Osteoblast (primary cell): ENCODE measurements at regions not wholly inside any gene's neighbourhood (a gene's known extent, or its start where the extent isn't known, plus 50 kb on each side); places are given as distances from the start of the nearest gene placed in this dataset.
"Not testable (repeated sequence)": the region's sequence is repeated elsewhere in the genome, so short reads cannot be mapped to it uniquely, and the experiment has no call there.

Experiments
- DNase-seq: peaks from one replicate; pipeline ENCODE4 v3.0.0; 2011; ENCODE audit warnings: low spot score, mixed read lengths; ENCODE audit not compliant: insufficient read length; ENCODE audit errors: missing footprints
- H2AFZ ChIP-seq: 2 replicates; pipeline ENCODE4 v1.6.0; 2011; ENCODE audit warnings: mild to moderate bottlenecking, low read length
- H3K27ac ChIP-seq: 2 replicates; pipeline ENCODE4 v1.5.1; 2011; ENCODE audit warnings: mild to moderate bottlenecking, low read depth, low read length, moderate library complexity
- H3K27me3 ChIP-seq: 2 replicates; pipeline ENCODE4 v1.6.0; 2012; ENCODE audit warnings: mild to moderate bottlenecking, control low read depth, inconsistent platforms, low read length, moderate library complexity; ENCODE audit not compliant: insufficient read depth
- H3K36me3 ChIP-seq: 2 replicates; pipeline ENCODE4 v1.5.1; 2011; ENCODE audit warnings: mild to moderate bottlenecking, low read length, control low read depth, moderate library complexity; ENCODE audit not compliant: insufficient read depth
- H3K4me1 ChIP-seq: 2 replicates; pipeline ENCODE4 v1.5.1; 2011; ENCODE audit warnings: mild to moderate bottlenecking, low read length, control low read depth, moderate library complexity; ENCODE audit not compliant: insufficient read depth
- H3K4me2 ChIP-seq: 2 replicates; pipeline ENCODE4 v1.6.0; 2011; ENCODE audit warnings: mild to moderate bottlenecking, low read length; ENCODE audit not compliant: insufficient read depth
- H3K4me3 ChIP-seq: fragments of 200-600 bp; sonication (generic); 3 replicates; pipeline ENCODE4 v1.5.1; 2012; ENCODE audit warnings: mild to moderate bottlenecking, low read length, inconsistent platforms; ENCODE audit not compliant: insufficient read depth
- H3K79me2 ChIP-seq: 2 replicates; pipeline ENCODE4 v1.6.0; 2012; ENCODE audit warnings: mild to moderate bottlenecking, low read length, control low read depth, inconsistent platforms; ENCODE audit not compliant: insufficient read depth
- H3K9me3 ChIP-seq: 2 replicates; pipeline ENCODE4 v1.5.1; 2011; ENCODE audit warnings: low read depth, low read length, control low read depth
- H4K20me1 ChIP-seq: 2 replicates; pipeline ENCODE4 v1.6.0; 2012; ENCODE audit warnings: mild to moderate bottlenecking, low read length, control low read depth; ENCODE audit not compliant: insufficient read depth
- CTCF ChIP-seq: IDR thresholded peaks from 2 replicates; pipeline ENCODE4 v1.5.1; 2011; ENCODE audit warnings: mild to moderate bottlenecking, low read depth, low read length, moderate library complexity; ENCODE audit errors: extremely low read depth

DNA sequence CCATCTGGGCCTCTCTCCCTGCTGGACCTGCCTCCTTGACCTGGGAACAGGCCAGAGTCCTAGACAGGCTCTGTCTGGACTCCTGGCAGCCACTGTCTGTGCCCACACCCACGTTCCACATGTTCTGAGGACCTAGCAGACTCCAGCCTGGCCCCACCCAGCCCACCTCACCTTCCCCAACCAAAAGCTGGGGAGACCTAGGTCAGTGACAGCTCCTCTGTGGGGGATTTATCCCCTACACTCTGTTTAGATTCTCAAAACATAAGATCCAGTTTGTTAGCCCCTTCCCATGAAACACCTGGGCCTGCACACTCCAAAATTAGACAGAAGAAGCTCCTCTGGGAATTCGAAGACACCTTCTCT, 59.8 kb upstream of the ADAMTS2 start:
- no peak overlapping the region for H3K27ac ChIP-seq
- peaks cover 2% of the 10 kb centered on the region for H3K9me3 ChIP-seq
- no peak overlapping the region for H3K4me3 ChIP-seq
- no peaks in the 10 kb centered on the region for H4K20me1 ChIP-seq
- no peak overlapping the region for H2AFZ ChIP-seq
- H3K27me3 ChIP-seq, result no peaks in the 10 kb centered on the region
- no peak for DNase-seq
- TF ChIP-seq CTCF, result no peak
- H3K36me3 ChIP-seq, result no peaks in the 10 kb centered on the region
- H3K4me2 ChIP-seq, result no peak overlapping the region
- H3K4me1 ChIP-seq, result peaks cover 7% of the 10 kb centered on the region
- H3K79me2 ChIP-seq, result no peaks in the 10 kb centered on the region

DNA sequence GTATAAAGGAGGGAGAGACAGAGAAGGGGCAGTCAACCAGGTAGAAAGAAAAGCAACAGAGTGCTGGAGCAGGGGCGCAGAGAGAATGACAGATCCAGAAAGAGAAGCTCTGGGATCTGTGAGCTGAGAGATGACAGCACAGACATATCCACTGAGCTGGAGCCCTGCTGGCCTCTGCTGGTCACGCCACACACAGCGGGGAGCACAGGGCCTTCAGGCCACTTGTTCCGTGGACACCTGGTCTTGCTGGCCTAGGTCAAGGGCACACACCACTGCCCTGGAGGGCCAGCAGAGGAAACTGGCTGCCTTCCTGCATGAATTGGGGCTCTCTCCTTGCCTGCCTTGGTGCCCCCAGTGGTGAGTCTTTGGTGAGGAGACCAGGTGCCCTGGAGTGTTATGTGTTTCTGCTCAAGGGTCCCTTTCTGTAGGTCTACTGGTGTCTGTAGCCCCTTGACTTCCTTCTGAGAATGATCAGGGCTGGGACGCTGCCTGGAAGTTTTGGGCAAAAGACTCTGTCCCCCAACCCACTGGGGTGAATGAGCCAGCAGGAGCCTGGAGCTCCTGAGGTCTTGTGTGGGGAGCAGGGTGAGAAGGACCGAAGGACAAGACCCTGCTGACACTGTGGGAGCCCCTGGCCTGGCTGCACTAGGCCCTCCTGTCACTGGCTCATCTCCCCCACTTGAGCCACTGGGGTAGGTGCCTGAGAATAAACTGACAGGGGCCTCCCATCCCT, 59.2 kb upstream of the ADAMTS2 start:
- H4K20me1 ChIP-seq, result no peaks in the 10 kb centered on the region
- H3K4me3 ChIP-seq, result no peak overlapping the region
- no peaks in the 10 kb centered on the region for H3K79me2 ChIP-seq
- DNase-seq, result peak; percentile 94
- peak overlapping the region; percentile 25 for H2AFZ ChIP-seq
- H3K27ac ChIP-seq, result no peak overlapping the region
- peaks cover 3% of the 10 kb centered on the region for H3K9me3 ChIP-seq
- H3K36me3 ChIP-seq, result no peaks in the 10 kb centered on the region
- peak; percentile 69 for TF ChIP-seq CTCF
- H3K4me2 ChIP-seq, result no peak overlapping the region
- H3K27me3 ChIP-seq, result no peaks in the 10 kb centered on the region
- peaks cover 7% of the 10 kb centered on the region for H3K4me1 ChIP-seq

DNA sequence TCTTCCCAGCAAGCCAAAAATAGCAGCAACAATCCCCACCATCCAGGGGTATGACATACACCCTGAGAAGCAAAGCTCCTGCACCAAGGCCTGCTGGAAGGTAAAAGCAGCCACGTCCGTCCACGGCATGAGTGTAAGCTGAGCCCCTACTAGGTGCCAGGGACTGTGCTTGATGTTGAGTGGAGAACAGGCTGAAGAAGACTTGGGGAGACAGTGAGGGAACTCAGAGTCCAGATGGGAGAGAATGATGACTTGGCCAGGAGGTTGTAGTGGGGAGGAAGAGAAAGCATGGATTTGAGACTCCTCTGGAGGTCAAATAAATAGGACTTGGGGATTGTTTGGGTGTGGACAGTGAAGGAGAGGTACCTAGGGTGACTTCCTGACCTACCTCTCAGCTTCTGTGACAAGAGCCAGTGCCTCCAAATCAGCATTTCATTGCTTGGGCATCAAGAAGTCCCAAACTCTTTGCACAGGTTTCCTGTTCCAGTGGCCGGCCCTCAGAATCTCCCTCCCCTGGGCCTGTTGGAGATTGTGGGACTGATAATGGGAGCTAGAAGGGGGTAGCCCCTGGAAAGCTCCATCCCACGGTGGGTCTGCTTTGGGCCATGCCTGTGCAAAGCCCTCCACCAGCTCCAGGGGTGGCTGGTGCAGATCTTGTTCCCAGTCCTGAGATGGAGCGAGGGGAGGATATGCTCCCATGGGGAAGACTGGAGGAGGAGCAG, 58.3 kb upstream of the ADAMTS2 start:
- H3K9me3 ChIP-seq, result peaks cover 3% of the 10 kb centered on the region

DNA sequence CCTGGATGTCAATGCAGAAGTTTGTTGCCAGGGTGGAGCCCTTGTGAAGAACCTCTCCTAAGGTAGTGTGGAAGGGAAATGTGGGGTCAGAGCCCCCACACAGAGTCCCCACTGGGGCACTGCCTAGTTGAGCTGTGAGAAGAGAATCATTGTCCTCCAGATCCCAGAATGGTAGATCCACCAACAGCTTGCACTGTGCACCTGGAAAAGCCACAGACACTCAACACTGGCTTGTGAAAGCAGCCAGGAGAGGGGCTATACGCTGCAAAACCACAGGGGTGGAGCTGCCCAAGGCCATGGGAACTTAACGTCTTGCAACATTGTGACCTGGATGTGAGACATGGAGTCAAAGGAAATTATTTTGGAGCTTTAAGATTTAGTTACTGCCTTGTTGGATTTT, 55.2 kb upstream of the ADAMTS2 start:
- H3K4me2 ChIP-seq, H3K27me3 ChIP-seq, H3K9me3 ChIP-seq, H3K79me2 ChIP-seq, DNase-seq, H3K27ac ChIP-seq, H3K4me3 ChIP-seq, H2AFZ ChIP-seq, H3K4me1 ChIP-seq, H3K36me3 ChIP-seq, H4K20me1 ChIP-seq: not testable (repeated sequence)

More for the DNA sequence above, 58.3 kb upstream of the ADAMTS2 start:
- TF ChIP-seq CTCF, result no peak
- peak overlapping the region; percentile 25 for H2AFZ ChIP-seq
- H3K36me3 ChIP-seq, result no peaks in the 10 kb centered on the region
- H3K79me2 ChIP-seq, result no peaks in the 10 kb centered on the region
- DNase-seq, result no peak
- no peak overlapping the region for H3K4me3 ChIP-seq
- no peaks in the 10 kb centered on the region for H4K20me1 ChIP-seq
- H3K27me3 ChIP-seq, result no peaks in the 10 kb centered on the region
- peaks cover 7% of the 10 kb centered on the region for H3K4me1 ChIP-seq
- H3K4me2 ChIP-seq, result no peak overlapping the region
- no peak overlapping the region for H3K27ac ChIP-seq
